Erythroblast (primary cell): ENCODE measurements at regions not wholly inside any gene's neighbourhood (a gene's known extent, or its start where the extent isn't known, plus 50 kb on each side); places are given as distances from the start of the nearest gene placed in this dataset.

Experiments
- GATA1 ChIP-seq: IDR thresholded peaks from 2 replicates; pipeline ENCODE4 v1.6.1; 2011; ENCODE audit warnings: low read depth, mild to moderate bottlenecking, control low read depth, low read length, moderate library complexity
- POLR2A ChIP-seq: IDR thresholded peaks from 2 replicates; pipeline ENCODE4 v1.6.1; 2011; ENCODE audit warnings: mild to moderate bottlenecking, low read length

- TF ChIP-seq POLR2A (no peak), GATA1 (no peak)
Observed at GRCh38 chrX:9390121-9390520, 74.7 kb upstream of the TBL1X start.
